Kidney (tissue), 13 donors: ENCODE measurements at regions not wholly inside any gene's neighbourhood (a gene's known extent, or its start where the extent isn't known, plus 50 kb on each side); places are given as distances from the start of the nearest gene placed in this dataset.

Experiments used
- DNase-seq, 5 donors: peaks; one replicate each; pipeline ENCODE4 v3.0.0-alpha.2; 2013 to 2020
- FAIRE-seq: peaks from 2 replicates; lab custom pipeline; 2012; peaks lifted over from hg19 to GRCh38; lab: Jason Lieb, UNC
- H3K27ac ChIP-seq, 2 donors: one replicate each; pipeline ENCODE4 v1.7.0; 2013; ENCODE audit warnings: low read depth in 2 of 2, low read length in 2 of 2, inconsistent platforms in 1 of 2
- H3K27me3 ChIP-seq: one replicate; pipeline ENCODE4 v1.7.1; 2013; ENCODE audit warnings: low read length, inconsistent platforms; ENCODE audit not compliant: control insufficient read depth, insufficient read depth
- H3K36me3 ChIP-seq, 3 donors: one replicate each; pipeline versions ENCODE4 v1.7.0 to v1.7.1; 2013; ENCODE audit warnings: low read length in 3 of 3, control low read depth in 1 of 3, inconsistent platforms in 1 of 3; ENCODE audit not compliant: insufficient read depth in 3 of 3, control insufficient read depth in 2 of 3
- H3K4me1 ChIP-seq, 3 donors: one replicate each; pipeline versions ENCODE4 v1.7.0 to v1.7.1; 2013; ENCODE audit warnings: low read length in 3 of 3, inconsistent platforms in 1 of 3, low read depth in 1 of 3; ENCODE audit not compliant: control insufficient read depth in 2 of 3, insufficient read depth in 2 of 3
- H3K4me3 ChIP-seq, 3 donors: one replicate each; pipeline versions ENCODE4 v1.7.0 to v1.8.1; 2013; ENCODE audit warnings: low read length in 3 of 3, control low read depth in 1 of 3, inconsistent platforms in 1 of 3
- H3K9ac ChIP-seq, 3 donors: one replicate each; pipeline versions ENCODE4 v1.7.0 to v1.7.1; 2013; ENCODE audit warnings: low read length in 3 of 3, control low read depth in 1 of 3, inconsistent platforms in 1 of 3
- H3K9me3 ChIP-seq, 3 donors: one replicate each; pipeline versions ENCODE4 v1.7.0 to v1.7.1; 2013; ENCODE audit warnings: low read length in 3 of 3, control low read depth in 1 of 3, inconsistent platforms in 1 of 3; ENCODE audit not compliant: control insufficient read depth in 2 of 3, insufficient read depth in 1 of 3
- intact Hi-C: fragments of 100-400 bp; cut with DNase I; formaldehyde crosslinking; loops from one replicate; pipeline ENCODE4 v1.11.1; 2022
- TF ChIP-seq, protein P1 (sequence below): IDR thresholded peaks from 3 replicates; pipeline ENCODE4 v1.5.1; 2012; ENCODE audit warnings: mild to moderate bottlenecking, moderate library complexity, borderline replicate concordance; ENCODE audit not compliant: insufficient read depth; ENCODE audit errors: extremely low read depth
- donor health status: control.
- donor health status: control.
- donor health status: control.
- donor health status: control.
- donor health status: control.
- donor health status: DM: yes; HTN: yes; CAD: no.
- donor health status: Normal renal cell carcinoma (clear cell type).

DNA sequence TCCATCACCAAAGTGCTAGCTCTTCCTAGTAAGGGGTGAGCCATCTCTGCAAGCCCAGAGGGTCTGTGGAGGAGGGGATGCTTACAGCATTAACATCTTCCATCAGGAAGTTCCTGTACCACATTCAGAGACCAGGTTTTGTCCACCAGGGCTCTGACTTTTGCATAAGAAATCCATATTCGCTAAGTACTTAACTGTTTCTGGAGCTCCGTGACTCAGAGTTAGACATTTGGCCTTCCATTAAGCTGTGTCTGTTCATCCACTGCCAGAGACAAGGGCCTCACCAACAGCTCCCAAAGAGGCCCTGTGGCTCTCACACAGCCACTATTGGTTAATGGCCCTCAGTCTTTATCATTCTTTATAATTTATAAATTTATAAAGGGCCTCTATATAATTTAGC lies 144.6 kb downstream of the ADAMTS15 start:
- no peaks in the 10 kb centered on the region for H3K27me3 ChIP-seq
- H3K4me1 ChIP-seq = no peaks in the 10 kb centered on the region
- TF ChIP-seq, protein P1, sequence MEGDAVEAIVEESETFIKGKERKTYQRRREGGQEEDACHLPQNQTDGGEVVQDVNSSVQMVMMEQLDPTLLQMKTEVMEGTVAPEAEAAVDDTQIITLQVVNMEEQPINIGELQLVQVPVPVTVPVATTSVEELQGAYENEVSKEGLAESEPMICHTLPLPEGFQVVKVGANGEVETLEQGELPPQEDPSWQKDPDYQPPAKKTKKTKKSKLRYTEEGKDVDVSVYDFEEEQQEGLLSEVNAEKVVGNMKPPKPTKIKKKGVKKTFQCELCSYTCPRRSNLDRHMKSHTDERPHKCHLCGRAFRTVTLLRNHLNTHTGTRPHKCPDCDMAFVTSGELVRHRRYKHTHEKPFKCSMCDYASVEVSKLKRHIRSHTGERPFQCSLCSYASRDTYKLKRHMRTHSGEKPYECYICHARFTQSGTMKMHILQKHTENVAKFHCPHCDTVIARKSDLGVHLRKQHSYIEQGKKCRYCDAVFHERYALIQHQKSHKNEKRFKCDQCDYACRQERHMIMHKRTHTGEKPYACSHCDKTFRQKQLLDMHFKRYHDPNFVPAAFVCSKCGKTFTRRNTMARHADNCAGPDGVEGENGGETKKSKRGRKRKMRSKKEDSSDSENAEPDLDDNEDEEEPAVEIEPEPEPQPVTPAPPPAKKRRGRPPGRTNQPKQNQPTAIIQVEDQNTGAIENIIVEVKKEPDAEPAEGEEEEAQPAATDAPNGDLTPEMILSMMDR = no peak
- DNase-seq (no peak), FAIRE-seq (no peak)
- H3K9ac ChIP-seq = no peak overlapping the region
- H3K9me3 ChIP-seq = no peaks in the 10 kb centered on the region
- no peak overlapping the region for H3K27ac ChIP-seq
- no peaks in the 10 kb centered on the region for H3K36me3 ChIP-seq
- H3K4me3 ChIP-seq = no peak overlapping the region
- intact Hi-C loops = no loop called here

DNA sequence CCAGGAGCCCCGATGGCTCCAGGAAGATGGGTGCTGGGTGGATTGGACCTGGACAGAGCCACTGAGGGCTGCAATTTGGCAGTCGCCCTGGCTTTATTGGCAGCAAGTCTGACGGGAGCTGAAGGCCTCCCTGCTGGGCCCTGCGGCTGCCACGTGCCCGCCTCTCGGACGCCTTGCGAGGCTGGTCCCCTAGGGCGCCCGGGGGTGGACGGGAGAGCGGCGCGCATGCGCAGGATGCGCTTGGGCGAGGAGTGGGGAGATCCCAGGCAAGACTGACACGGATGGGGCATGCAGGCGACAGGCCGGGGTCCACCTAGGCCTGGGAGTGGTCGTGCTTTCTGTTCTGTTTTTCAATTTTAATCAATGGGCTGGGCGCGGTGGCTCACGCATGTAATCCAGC lies 150.0 kb downstream of the ADAMTS15 start:
- Histone ChIP-seq H3K4me3 (no peak overlapping the region), H3K27me3 (no peaks in the 10 kb centered on the region), H3K9me3 (no peaks in the 10 kb centered on the region), H3K36me3 (no peaks in the 10 kb centered on the region), H3K4me1 (peaks cover 0 to 3% (median 0%) of the 10 kb centered on the region in 3 donors), H3K27ac (no peak overlapping the region), H3K9ac (no peak overlapping the region)
- DNase-seq (peak in 1 of 5 donors; percentile 75), FAIRE-seq (no peak)
- TF ChIP-seq, protein P1 = no peak
- intact Hi-C loops = no loop called here

DNA sequence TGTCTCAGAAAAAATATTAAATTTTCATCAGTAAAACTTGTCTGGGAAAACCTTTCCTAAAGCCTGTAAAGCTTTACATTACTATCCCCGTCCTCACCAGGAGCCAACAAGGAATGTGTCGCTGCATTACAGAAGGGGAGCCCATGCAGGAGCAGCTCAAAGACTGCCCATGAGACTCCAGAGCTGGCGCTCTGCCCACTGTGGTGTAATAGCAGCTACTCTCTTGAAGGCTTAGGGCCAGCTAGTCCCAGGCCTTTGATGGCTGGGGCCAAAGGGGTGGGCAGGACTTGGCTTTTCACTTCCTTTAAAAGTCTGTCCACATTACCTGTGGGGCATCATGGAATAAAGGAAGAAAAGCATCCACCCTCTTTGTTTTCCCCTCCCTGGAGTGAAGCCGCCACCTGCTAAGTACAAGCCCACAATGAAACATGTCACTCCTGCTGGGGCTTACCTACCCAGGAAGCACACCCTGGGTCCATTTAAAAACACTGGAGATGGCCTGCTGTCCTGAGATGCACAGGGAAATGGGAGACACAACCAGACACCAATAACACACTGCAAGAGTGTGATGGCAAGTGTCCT lies 150.7 kb downstream of the ADAMTS15 start:
- no peaks in the 10 kb centered on the region for H3K9me3 ChIP-seq
- no peak overlapping the region for H3K4me3 ChIP-seq
- DNase-seq (peak in 2 of 5 donors; percentile 30 to 80), FAIRE-seq (no peak)
- intact Hi-C loops = no loop called here
- TF ChIP-seq, protein P1 = no peak
- no peak overlapping the region for H3K9ac ChIP-seq
- no peak overlapping the region for H3K27ac ChIP-seq
- H3K4me1 ChIP-seq = peaks cover 0 to 3% (median 0%) of the 10 kb centered on the region in 3 donors
- H3K36me3 ChIP-seq = no peaks in the 10 kb centered on the region
- no peaks in the 10 kb centered on the region for H3K27me3 ChIP-seq

DNA sequence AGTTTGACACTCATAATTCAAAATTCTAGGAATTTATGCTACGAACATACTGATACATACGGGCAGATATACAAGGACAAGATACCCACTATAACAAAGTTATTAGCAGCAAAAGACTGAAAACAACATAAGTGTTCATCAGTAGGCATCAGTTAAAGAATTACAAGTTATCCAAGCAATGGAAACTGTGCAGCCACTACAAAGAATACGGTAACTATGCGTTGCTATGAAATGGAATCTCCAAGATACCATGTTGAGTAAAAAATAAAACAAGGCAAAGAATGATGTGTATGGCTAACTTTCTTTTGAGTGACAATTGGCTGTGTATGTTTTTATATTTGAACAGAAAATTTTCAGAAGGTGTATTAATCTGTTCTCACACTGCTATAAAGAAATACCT lies 151.7 kb downstream of the ADAMTS15 start:
- H3K36me3 ChIP-seq = no peaks in the 10 kb centered on the region
- H3K27ac ChIP-seq = no peak overlapping the region
- no peak overlapping the region for H3K9ac ChIP-seq
- TF ChIP-seq, protein P1 = no peak
- DNase-seq (peak in 1 of 5 donors; percentile 26), FAIRE-seq (no peak)
- no peaks in the 10 kb centered on the region for H3K27me3 ChIP-seq
- H3K9me3 ChIP-seq = no peaks in the 10 kb centered on the region
- intact Hi-C loops = no loop called here
- peaks cover 0 to 3% (median 0%) of the 10 kb centered on the region in 3 donors for H3K4me1 ChIP-seq
- H3K4me3 ChIP-seq = no peak overlapping the region
